Tibial nerve (tissue), 4 donors: ENCODE measurements at regions not wholly inside any gene's neighbourhood (a gene's known extent, or its start where the extent isn't known, plus 50 kb on each side); places are given as distances from the start of the nearest gene placed in this dataset.

Experiments used
- DNase-seq, 2 donors: peaks; one replicate each; pipeline ENCODE4 v3.0.0-alpha.2; 2019; ENCODE audit warnings: low spot score in 2 of 2
- H3K27ac ChIP-seq, 4 donors: fragments of 200-600 bp; sonication (generic) in 3 of 4; one replicate each; pipeline ENCODE4 v1.5.1; 2017 to 2019; ENCODE audit warnings: mild to moderate bottlenecking in 1 of 4
- H3K27me3 ChIP-seq, 2 donors: fragments of 200-600 bp; sonication (generic) in 1 of 2; one replicate each; pipeline versions ENCODE4 v1.5.1 to v1.6.0; 2017 to 2019
- H3K36me3 ChIP-seq, 3 donors: fragments of 200-600 bp; sonication (generic); one replicate each; pipeline ENCODE4 v1.5.1; 2018 to 2019
- H3K4me1 ChIP-seq, 4 donors: fragments of 200-600 bp; sonication (generic) in 3 of 4; one replicate each; pipeline ENCODE4 v1.5.1; 2017 to 2019
- H3K4me3 ChIP-seq, 4 donors: fragments of 200-600 bp; sonication (generic) in 3 of 4; one replicate each; pipeline ENCODE4 v1.5.1; 2017 to 2019; ENCODE audit warnings: mild to moderate bottlenecking in 1 of 4, moderate library complexity in 1 of 4
- H3K9me3 ChIP-seq, 4 donors: fragments of 200-600 bp; sonication (generic) in 3 of 4; one replicate each; pipeline ENCODE4 v1.5.1; 2017 to 2019
- CTCF ChIP-seq, 5 experiments: fragments of 200-600 bp in 3 of 5; fragments of 450-650 bp in 2 of 5; sonication (generic) in 3 of 5; IDR thresholded peaks; one replicate each; pipeline ENCODE4 v1.5.1; 2016 to 2019; ENCODE audit warnings: antibody characterized with exemption in 5 of 5, mild to moderate bottlenecking in 3 of 5, moderate library complexity in 2 of 5
- EP300 ChIP-seq, 2 donors: sonication (generic); formaldehyde crosslinking; IDR thresholded peaks; one replicate each; pipeline ENCODE4 v1.6.1; 2017; ENCODE audit warnings: antibody characterized with exemption in 2 of 2, mild to moderate bottlenecking in 1 of 2
- POLR2A ChIP-seq, 2 donors: fragments of 450-650 bp; IDR thresholded peaks; one replicate each; pipeline ENCODE4 v1.6.1; 2017; ENCODE audit warnings: antibody characterized with exemption in 2 of 2, mild to moderate bottlenecking in 2 of 2, moderate library complexity in 2 of 2
- WGBS, 2 donors: methylation state at CpG; one replicate each; pipeline ENCODE4 v1.1.5; 2018; 5-methylcytosine and 5-hydroxymethylcytosine counted together

DNA sequence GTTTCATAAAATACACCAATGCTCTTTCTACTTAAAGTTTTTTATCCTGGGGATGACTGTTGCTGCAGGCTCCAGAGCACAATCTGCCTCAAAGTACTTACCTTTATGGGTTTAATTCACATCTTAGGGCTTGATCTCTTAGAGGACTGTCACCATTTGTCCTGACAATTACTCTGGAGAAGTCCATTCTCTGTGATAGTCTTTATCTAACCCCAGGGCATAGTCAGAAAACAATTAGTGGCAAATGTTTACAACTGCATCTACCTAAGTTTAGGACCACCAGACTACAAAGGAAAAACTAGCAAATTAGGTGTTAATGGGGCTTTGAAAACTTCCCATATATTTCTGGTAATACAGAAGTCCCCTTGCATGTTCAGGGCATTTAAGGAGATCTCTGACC is 973.5 kb downstream of the JRKL start:
- Histone ChIP-seq H3K4me3 (no peak overlapping the region), H3K36me3 (no peaks in the 10 kb centered on the region), H3K9me3 (peaks cover 0 to 31% (median 0%) of the 10 kb centered on the region in 4 donors), H3K27me3 (no peaks in the 10 kb centered on the region), H3K27ac (no peak overlapping the region), H3K4me1 (no peaks in the 10 kb centered on the region)
- DNase-seq, result no peak
- no peak for TF ChIP-seq CTCF (IDR thresholded peaks at IDR 0.05)
- no peak for TF ChIP-seq EP300 (IDR thresholded peaks at IDR 0.05)
- no peak for TF ChIP-seq POLR2A (IDR thresholded peaks at IDR 0.05)

GRCh38 chr11:97364047-97364446 is 974.2 kb downstream of the JRKL start:
- WGBS, 2 donors, result 8 to 9% methylated on average over 1 of the region's 1 CpG

GRCh38 chr11:97367406-97368083 is 977.7 kb downstream of the JRKL start:
- no peak for TF ChIP-seq POLR2A (IDR thresholded peaks at IDR 0.05)
- TF ChIP-seq CTCF (IDR thresholded peaks at IDR 0.05), result no peak
- no peak for TF ChIP-seq EP300 (IDR thresholded peaks at IDR 0.05)
- WGBS, 2 donors, result 89 to 91% methylated on average over 10 of the region's 10 CpGs
- H3K4me3 ChIP-seq, result no peak overlapping the region

More at GRCh38 chr11:97364047-97364446, 974.2 kb downstream of the JRKL start:
- no peaks in the 10 kb centered on the region for H3K27me3 ChIP-seq
- no peaks in the 10 kb centered on the region for H3K36me3 ChIP-seq
- DNase-seq, result no peak
- no peak overlapping the region for H3K27ac ChIP-seq
- no peak for TF ChIP-seq CTCF (IDR thresholded peaks at IDR 0.05)
- no peak for TF ChIP-seq EP300 (IDR thresholded peaks at IDR 0.05)
- TF ChIP-seq POLR2A (IDR thresholded peaks at IDR 0.05), result no peak
- no peak overlapping the region for H3K4me3 ChIP-seq
- H3K4me1 ChIP-seq, result no peaks in the 10 kb centered on the region
- peaks cover 0 to 34% (median 0%) of the 10 kb centered on the region in 4 donors for H3K9me3 ChIP-seq

GRCh38 chr11:97389270-97389669 is 999.5 kb downstream of the JRKL start:
- TF ChIP-seq EP300 (IDR thresholded peaks at IDR 0.05) (no peak), CTCF (IDR thresholded peaks at IDR 0.05) (no peak), POLR2A (IDR thresholded peaks at IDR 0.05) (no peak)
- no peak overlapping the region for H3K4me3 ChIP-seq
- no peaks in the 10 kb centered on the region for H3K4me1 ChIP-seq
- no peak overlapping the region for H3K27ac ChIP-seq
- WGBS, 2 donors, result 28 to 38% methylated on average over 2 of the region's 2 CpGs
- no peaks in the 10 kb centered on the region for H3K27me3 ChIP-seq
- DNase-seq, result no peak
- no peaks in the 10 kb centered on the region for H3K36me3 ChIP-seq
- H3K9me3 ChIP-seq, result no peaks in the 10 kb centered on the region

More at GRCh38 chr11:97367406-97368083, 977.7 kb downstream of the JRKL start:
- Histone ChIP-seq H3K27me3 (no peaks in the 10 kb centered on the region), H3K36me3 (no peaks in the 10 kb centered on the region), H3K9me3 (peaks cover 0 to 42% (median 0%) of the 10 kb centered on the region in 4 donors), H3K4me1 (no peaks in the 10 kb centered on the region), H3K27ac (no peak overlapping the region)
- DNase-seq, result no peak

GRCh38 chr11:97398246-97398645 is 1008.4 kb downstream of the JRKL start:
- WGBS, 2 donors, result 65 to 82% methylated on average over 4 of the region's 4 CpGs
- Histone ChIP-seq H3K27me3 (no peaks in the 10 kb centered on the region), H3K36me3 (no peaks in the 10 kb centered on the region), H3K4me1 (no peaks in the 10 kb centered on the region), H3K4me3 (no peak overlapping the region), H3K27ac (no peak overlapping the region), H3K9me3 (no peaks in the 10 kb centered on the region)
- TF ChIP-seq EP300 (IDR thresholded peaks at IDR 0.05), result no peak
- TF ChIP-seq CTCF (IDR thresholded peaks at IDR 0.05), result no peak
- TF ChIP-seq POLR2A (IDR thresholded peaks at IDR 0.05), result no peak
- no peak for DNase-seq
